SH-SY5Y (cell line): ENCODE measurements at regions not wholly inside any gene's neighbourhood (a gene's known extent, or its start where the extent isn't known, plus 50 kb on each side); places are given as distances from the start of the nearest gene placed in this dataset.

Source experiments
- GATA2 ChIP-seq: IDR thresholded peaks from 2 replicates; pipeline ENCODE4 v1.6.1; 2011; ENCODE audit warnings: mild to moderate bottlenecking, low read depth, low read length
- GATA3 ChIP-seq: IDR thresholded peaks from 2 replicates; pipeline ENCODE4 v1.6.1; 2011; ENCODE audit warnings: low read depth, mild to moderate bottlenecking, low read length, moderate library complexity

GRCh38 chr2:8442833-8443486 lies 238.9 kb upstream of the ID2 start:
- TF ChIP-seq GATA2: no peak
- no peak for TF ChIP-seq GATA3
